ENCODE measurements at regions not wholly inside any gene's neighbourhood (a gene's known extent, or its start where the extent isn't known, plus 50 kb on each side); places are given as distances from the start of the nearest gene placed in this dataset.

DNA sequence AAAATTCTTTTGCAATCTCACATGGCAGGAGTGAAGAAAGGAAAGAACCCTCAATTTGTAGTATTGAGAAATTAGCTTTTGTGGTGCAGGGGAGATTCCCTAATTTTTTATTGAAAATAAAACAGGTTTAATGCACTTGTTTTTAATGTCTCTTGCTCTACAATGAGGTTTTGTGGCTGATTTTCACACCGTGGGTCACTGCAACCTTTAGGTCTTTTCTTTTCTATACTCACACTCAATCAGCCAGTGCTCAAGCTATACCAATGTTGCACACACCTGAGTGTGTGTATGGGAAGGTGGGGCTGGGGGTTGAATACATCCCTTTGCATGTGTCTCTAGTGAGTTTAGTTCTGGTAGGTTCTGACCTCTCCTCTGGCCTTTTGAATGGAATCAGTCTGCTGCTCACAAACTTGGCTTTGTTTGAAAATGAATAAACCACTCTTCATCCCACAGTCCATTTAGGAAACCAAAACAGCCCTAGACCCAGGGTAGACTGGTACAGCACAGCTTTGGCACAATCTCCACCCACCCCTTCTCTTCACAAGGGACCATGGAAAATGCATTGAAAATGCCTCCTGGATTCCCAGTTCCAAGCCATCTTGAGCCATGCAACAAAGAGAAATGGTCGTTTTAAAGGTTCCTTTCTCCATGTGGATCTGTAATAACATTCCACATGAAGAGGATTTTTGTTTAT is 411.5 kb downstream of the SFMBT2 start:
- Mint-ChIP-seq H3K4me3 (no peak overlapping the region), H3K4me1 (peaks cover 15% of the 10 kb centered on the region)
- no peak overlapping the region for H3K4me3 ChIP-seq

DNA sequence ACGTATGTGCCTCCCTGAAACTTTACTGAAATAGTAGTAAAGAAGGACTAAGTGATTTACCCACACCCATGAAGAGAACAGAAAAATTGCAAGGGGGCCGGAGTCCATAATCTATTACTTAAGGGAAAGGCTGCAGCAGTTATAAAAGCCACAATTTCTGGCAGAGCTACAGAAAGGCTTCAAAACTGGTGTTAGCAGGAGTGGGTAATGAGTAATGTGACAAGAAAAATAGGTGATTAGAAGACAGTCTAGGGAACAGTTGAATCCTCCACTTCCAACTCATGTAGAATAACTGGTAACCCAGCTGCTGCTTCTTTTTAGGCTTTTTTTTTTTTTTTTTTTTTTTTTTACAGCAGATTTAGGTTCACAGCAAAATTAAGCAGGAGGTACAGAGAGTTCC is 413.3 kb downstream of the SFMBT2 start:
- Histone ChIP-seq H2AFZ (replicated peaks) (no peak overlapping the region), H3K4me3 (no peak overlapping the region), H3K27ac (no peak overlapping the region), H3K79me2 (ENCODE audit: low read depth) (no peaks in the 10 kb centered on the region), H3K27me3 (no peaks in the 10 kb centered on the region), H3K4me1 (no peaks in the 10 kb centered on the region), H3K4me2 (no peak overlapping the region), H3F3A (ENCODE audit: low read depth) (no peaks in the 10 kb centered on the region), H3K36me3 (no peaks in the 10 kb centered on the region), H3K9me3 (ENCODE audit: low read depth) (no peaks in the 10 kb centered on the region), H3K9ac (no peak overlapping the region), H4K20me1 (ENCODE audit: low read depth) (no peaks in the 10 kb centered on the region)
- no peak for DNase-seq (ENCODE audit: low spot score)
- Mint-ChIP-seq H3K9me3 (peaks cover 4% of the 10 kb centered on the region), H3K4me3 (no peak overlapping the region), H3K36me3 (no peaks in the 10 kb centered on the region), H3K27ac (no peak overlapping the region), H3K4me1 (peaks cover 15% of the 10 kb centered on the region), H3K27me3 (ENCODE audit: insufficient read depth, low read depth) (peaks cover 3% of the 10 kb centered on the region)
- TF ChIP-seq, protein P1, sequence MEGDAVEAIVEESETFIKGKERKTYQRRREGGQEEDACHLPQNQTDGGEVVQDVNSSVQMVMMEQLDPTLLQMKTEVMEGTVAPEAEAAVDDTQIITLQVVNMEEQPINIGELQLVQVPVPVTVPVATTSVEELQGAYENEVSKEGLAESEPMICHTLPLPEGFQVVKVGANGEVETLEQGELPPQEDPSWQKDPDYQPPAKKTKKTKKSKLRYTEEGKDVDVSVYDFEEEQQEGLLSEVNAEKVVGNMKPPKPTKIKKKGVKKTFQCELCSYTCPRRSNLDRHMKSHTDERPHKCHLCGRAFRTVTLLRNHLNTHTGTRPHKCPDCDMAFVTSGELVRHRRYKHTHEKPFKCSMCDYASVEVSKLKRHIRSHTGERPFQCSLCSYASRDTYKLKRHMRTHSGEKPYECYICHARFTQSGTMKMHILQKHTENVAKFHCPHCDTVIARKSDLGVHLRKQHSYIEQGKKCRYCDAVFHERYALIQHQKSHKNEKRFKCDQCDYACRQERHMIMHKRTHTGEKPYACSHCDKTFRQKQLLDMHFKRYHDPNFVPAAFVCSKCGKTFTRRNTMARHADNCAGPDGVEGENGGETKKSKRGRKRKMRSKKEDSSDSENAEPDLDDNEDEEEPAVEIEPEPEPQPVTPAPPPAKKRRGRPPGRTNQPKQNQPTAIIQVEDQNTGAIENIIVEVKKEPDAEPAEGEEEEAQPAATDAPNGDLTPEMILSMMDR (IDR thresholded peaks at IDR 0.05): no peak
- no peak for TF ChIP-seq EZH2 (IDR thresholded peaks at IDR 0.05)
- TF ChIP-seq EZH2phosphoT487 (IDR thresholded peaks at IDR 0.05): no peak

More for the DNA sequence above, 411.5 kb downstream of the SFMBT2 start:
- Histone ChIP-seq H2AFZ (replicated peaks) (no peak overlapping the region), H3K4me2 (no peak overlapping the region), H3K9ac (no peak overlapping the region), H3K27me3 (no peaks in the 10 kb centered on the region), H3K36me3 (no peaks in the 10 kb centered on the region), H3K9me3 (ENCODE audit: low read depth) (no peaks in the 10 kb centered on the region), H4K20me1 (ENCODE audit: low read depth) (no peaks in the 10 kb centered on the region), H3K4me1 (no peaks in the 10 kb centered on the region), H3F3A (ENCODE audit: low read depth) (no peaks in the 10 kb centered on the region), H3K79me2 (ENCODE audit: low read depth) (no peaks in the 10 kb centered on the region), H3K27ac (no peak overlapping the region)
- TF ChIP-seq EZH2phosphoT487 (IDR thresholded peaks at IDR 0.05): no peak
- TF ChIP-seq, protein P1 (IDR thresholded peaks at IDR 0.05): no peak
- no peak for TF ChIP-seq EZH2 (IDR thresholded peaks at IDR 0.05)
- Mint-ChIP-seq H3K9me3 (no peaks in the 10 kb centered on the region), H3K27ac (peak overlapping the region; percentile 46), H3K36me3 (no peaks in the 10 kb centered on the region), H3K27me3 (ENCODE audit: insufficient read depth, low read depth) (peaks cover 3% of the 10 kb centered on the region)
- DNase-seq (ENCODE audit: low spot score): no peak

DNA sequence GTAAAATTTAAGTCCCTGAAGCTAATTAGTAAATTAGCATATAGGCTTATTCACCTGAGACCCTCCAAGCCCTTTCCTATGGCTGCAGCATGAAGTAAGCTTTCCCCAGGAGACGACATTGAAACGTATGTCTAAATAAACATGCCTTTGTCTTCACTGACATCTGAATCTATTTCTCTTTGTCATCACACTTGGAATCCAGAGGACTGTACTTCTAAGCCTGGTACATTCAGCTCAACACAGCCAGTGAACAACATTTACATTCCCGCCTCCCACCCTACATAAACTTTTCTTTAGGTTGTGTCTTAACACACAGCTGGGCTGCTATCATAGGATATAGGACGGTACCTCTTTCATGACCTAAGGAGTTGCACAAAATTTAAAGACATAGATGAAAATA is 414.4 kb downstream of the SFMBT2 start:
- H3K27ac ChIP-seq: no peak overlapping the region
- H3K9me3 ChIP-seq (ENCODE audit: low read depth): no peaks in the 10 kb centered on the region
- Mint-ChIP-seq H3K4me3 (no peak overlapping the region), H3K27ac (no peak overlapping the region), H3K9me3 (peaks cover 4% of the 10 kb centered on the region), H3K27me3 (ENCODE audit: insufficient read depth, low read depth) (peaks cover 3% of the 10 kb centered on the region), H3K36me3 (no peaks in the 10 kb centered on the region), H3K4me1 (peaks cover 15% of the 10 kb centered on the region)
- H3K27me3 ChIP-seq: no peaks in the 10 kb centered on the region
- H3K4me2 ChIP-seq: no peak overlapping the region
- no peaks in the 10 kb centered on the region for H3F3A ChIP-seq (ENCODE audit: low read depth)
- H3K4me3 ChIP-seq: no peak overlapping the region
- H3K36me3 ChIP-seq: no peaks in the 10 kb centered on the region
- H3K9ac ChIP-seq: no peak overlapping the region
- H3K79me2 ChIP-seq (ENCODE audit: low read depth): no peaks in the 10 kb centered on the region
- H4K20me1 ChIP-seq (ENCODE audit: low read depth): no peaks in the 10 kb centered on the region
- DNase-seq (ENCODE audit: low spot score): no peak
- H2AFZ ChIP-seq (replicated peaks): no peak overlapping the region
- H3K4me1 ChIP-seq: no peaks in the 10 kb centered on the region
- TF ChIP-seq, protein P1 (IDR thresholded peaks at IDR 0.05): no peak
- TF ChIP-seq EZH2phosphoT487 (IDR thresholded peaks at IDR 0.05) (no peak), EZH2 (IDR thresholded peaks at IDR 0.05) (no peak)

Data from neural progenitor cell (in vitro differentiated cells).